Neural progenitor cell (in vitro differentiated cells): ENCODE measurements at regions not wholly inside any gene's neighbourhood (a gene's known extent, or its start where the extent isn't known, plus 50 kb on each side); places are given as distances from the start of the nearest gene placed in this dataset.

Experiments used
- EZH2 ChIP-seq: fragments of 200-600 bp; sonication (generic); IDR thresholded peaks from 2 replicates; pipeline ENCODE4 v1.6.1; 2017; ENCODE audit warnings: antibody characterized with exemption, mild to moderate bottlenecking, moderate library complexity
- TF ChIP-seq, protein P1 (sequence below): fragments of 200-600 bp; sonication (generic); IDR thresholded peaks from 2 replicates; pipeline ENCODE4 v1.5.1; 2017; ENCODE audit warnings: antibody characterized with exemption, mild to moderate bottlenecking

DNA sequence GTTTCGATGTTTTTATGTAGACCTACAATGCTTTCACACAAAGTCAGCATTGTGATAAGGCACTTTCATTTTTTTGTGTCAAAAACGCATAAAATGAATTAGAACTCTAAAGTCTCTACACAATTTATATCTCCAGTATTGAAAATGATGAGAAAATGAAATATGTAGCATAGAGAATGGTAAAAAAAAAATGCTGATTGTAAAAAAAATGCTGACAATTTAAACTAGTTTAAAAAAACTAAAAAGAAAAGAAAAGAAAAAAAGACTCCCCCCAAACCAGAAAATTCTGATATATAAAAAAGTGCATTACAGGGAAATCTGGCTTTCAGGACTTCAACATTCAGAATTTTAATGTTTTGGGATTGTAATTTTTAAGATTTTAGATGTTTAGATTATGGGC is 148.1 kb downstream of the FZD1 start:
- TF ChIP-seq, protein P1, sequence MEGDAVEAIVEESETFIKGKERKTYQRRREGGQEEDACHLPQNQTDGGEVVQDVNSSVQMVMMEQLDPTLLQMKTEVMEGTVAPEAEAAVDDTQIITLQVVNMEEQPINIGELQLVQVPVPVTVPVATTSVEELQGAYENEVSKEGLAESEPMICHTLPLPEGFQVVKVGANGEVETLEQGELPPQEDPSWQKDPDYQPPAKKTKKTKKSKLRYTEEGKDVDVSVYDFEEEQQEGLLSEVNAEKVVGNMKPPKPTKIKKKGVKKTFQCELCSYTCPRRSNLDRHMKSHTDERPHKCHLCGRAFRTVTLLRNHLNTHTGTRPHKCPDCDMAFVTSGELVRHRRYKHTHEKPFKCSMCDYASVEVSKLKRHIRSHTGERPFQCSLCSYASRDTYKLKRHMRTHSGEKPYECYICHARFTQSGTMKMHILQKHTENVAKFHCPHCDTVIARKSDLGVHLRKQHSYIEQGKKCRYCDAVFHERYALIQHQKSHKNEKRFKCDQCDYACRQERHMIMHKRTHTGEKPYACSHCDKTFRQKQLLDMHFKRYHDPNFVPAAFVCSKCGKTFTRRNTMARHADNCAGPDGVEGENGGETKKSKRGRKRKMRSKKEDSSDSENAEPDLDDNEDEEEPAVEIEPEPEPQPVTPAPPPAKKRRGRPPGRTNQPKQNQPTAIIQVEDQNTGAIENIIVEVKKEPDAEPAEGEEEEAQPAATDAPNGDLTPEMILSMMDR, result no peak
- TF ChIP-seq EZH2, result no peak
